T47D (cell line): ENCODE measurements at regions not wholly inside any gene's neighbourhood (a gene's known extent, or its start where the extent isn't known, plus 50 kb on each side); places are given as distances from the start of the nearest gene placed in this dataset.
"Not testable (repeated sequence)": the region's sequence is repeated elsewhere in the genome, so short reads cannot be mapped to it uniquely, and the experiment has no call there.

Experiments
- DNase-seq, 2 experiments: peaks; one replicate each; pipeline versions ENCODE4 v3.0.0 to v3.0.0-alpha.2; 2011 to 2012; ENCODE audit warnings: low read depth in 1 of 2, low spot score in 1 of 2
- JUND ChIP-seq: IDR thresholded peaks from 2 replicates; pipeline ENCODE4 v1.6.1; 2012; ENCODE audit warnings: low read depth
- in situ Hi-C: cut with HindIII; loops from 2 replicates; pipeline ENCODE4 v1.10.0; 2016; ENCODE audit warnings: low sequenced_read_pairs, low pct_unique_long_range_greater_than_20kb

DNA sequence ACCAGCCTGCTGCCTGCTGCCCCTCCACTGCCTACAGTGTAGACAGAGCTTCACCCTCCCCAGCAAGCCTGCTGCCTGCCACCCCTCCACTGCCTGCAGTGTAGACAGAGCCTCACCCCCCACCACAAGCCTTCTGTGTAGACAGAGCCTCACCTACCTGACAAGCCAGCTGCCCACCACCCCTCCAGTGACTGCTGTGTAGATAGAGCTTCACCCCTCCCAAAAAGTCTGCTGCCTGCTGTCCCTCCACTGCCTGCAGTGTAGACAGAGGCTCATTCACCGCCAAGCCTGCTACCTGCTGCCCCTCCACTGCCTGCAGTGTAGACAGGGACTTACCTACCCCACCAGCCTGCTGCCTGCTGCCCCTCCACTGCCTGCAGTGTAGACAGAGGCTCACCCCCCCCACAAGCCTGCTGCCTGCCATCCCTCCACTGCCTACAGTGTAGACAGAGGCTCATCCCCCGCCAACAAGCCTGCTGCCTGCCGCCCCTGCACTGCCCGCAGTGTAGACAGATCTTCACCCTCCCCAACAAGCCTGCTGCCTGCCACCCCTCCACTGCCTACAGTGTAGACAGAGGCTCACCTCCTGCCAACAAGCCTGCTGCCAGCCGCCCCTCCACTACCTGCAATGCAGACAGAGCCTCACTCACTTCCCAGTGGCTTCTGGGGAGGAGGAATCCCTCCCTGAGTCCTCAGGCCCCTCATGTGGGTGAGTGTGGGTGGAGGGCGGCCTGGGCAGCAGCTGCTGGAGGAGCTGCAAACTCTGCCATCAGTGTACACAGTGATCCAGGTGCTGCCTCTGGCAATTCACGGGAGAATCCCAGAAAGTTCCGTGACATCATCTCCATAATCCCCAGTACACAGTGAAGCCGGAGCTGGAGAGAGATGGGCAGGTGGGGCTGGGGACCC is 140.9 kb downstream of the DLL1 start:
- TF ChIP-seq JUND: no peak
- DNase-seq: no peak
- in situ Hi-C loops: no loop called here

DNA sequence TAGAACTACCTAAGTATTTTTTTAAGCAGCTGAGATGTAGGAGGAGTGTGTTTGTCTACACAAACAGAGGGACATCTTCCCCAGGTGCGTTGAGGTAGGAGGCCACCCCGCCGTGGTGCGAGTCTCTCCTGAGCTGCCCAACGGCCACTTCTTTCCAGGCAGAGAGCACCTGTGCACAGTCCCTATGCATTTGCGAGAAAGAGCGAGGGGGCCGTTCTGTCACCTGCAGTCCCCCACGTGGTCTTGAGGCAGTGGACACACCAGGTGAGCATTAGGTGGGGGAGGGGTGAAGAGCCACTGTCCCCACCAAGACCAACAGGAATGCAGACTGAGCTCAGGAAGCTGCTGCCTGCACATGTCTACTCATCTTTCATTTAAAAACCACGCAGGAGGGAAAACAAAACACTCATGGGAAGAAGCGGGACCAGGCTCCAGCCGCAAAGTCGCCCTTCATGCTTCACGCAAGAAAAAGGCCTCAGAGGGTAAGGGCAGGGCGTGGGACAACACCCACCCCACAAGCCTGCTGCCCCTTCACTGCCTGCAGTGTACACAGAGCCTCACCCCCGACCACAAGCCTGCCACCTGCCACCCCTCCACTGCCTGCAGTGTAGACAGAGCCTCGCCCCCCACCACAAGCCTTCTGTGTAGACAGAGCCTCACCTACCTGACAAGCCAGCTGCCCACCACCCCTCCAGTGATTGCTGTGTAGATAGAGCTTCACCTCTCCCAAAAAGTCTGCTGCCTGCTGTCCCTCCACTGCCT is 142.0 kb downstream of the DLL1 start:
- no peak for TF ChIP-seq JUND
- in situ Hi-C loops: no loop called here
- DNase-seq: no peak

DNA sequence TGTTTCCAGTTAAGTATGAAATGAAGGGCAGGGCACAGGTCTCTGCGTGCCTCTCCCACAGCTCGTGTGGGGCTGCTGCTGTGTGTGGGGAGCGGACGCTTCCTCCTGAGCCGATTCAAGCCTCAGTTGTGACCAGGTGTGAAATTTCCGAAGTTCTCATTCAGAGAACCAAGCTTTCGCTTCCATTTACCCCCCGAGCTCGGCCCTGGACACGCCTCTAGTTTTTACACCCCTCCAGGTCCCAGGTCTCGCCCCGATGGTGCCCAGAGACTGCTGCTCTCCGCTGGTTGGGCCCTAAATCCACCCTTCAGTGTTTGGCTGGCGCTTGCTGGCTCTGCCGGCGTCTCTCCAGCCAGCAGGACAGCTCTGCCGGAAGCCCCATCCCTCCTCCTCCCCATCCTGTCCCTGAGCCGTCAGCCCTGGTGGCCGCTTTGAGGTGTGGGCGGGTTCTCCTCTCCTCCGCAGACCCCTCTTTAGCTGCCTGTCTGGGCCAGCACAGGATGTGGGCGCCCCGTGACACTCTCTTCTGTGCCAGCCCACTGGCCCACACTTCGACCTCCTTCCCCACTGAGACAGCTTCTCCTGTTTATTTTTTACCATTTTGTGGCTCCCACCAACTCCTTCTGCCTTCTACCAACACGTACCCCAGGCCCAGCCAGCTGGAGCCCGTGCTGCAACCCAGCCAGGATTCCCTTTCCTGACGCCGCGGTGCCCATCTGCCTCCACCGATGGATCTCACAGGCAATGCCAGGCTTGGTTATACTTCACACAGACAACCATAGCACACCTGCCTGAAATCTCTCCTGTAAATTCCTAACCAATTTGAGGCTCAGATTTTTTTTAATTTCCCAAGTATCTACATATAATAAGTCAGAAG is 142.8 kb downstream of the DLL1 start:
- DNase-seq: no peak
- in situ Hi-C loops: no loop called here
- no peak for TF ChIP-seq JUND

DNA sequence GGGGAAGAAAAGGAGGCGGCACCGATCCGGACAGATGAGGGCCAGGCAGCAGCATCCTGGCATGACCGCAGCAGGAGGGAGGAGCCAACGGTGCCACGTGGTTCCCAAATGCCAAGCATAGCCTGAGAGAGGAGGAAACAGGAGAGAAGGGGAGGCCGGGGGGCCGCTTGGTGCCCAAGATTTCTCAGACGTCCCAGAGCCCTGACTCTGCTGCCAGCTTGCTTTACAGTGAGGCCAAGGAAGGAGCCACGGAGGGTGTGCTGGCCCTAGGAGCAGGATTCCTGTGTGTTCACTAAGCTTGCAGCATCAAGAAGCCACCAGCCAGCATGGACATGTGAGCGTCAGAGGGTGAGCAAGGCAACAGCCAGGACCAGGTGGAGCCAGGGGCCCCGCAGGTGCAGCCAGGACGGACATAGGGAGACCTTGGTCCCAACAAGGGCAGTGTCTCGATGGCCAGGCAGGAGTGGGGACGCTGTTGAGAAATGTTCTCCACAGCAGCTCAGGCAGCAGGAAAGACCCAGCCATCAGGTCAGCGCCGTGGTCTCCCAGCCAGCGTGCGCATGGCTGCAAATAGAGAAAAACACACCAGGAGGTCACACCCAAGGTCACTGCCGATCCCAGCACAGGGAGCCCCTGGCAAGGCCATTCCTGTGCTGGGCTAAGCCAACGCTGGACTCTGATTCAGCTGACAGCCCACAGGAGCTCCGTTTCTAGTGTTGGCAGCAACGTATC is 143.7 kb downstream of the DLL1 start:
- in situ Hi-C loops: no loop called here
- peak; percentile 58 to 84 for DNase-seq
- TF ChIP-seq JUND: no peak

DNA sequence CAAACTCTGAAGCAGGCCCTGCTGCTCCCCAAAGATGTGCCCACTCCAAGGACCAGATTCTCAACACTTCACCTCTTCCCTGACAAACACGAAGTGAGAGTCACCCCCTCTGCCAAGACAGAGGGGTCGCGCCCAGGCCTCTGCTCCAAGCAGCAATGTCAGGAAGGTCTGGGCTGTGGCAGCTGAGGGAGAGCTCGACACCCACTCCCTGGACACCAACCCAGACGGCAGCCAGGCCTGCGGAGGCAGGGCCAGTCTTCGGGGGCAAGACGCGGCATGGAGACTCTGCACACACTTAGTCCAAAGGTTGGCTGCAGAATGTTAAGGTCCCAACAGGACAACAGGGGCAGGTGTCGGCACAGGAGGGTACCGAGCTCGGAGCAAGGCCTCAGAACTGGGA is 144.2 kb downstream of the DLL1 start:
- in situ Hi-C loops: no loop called here
- TF ChIP-seq JUND: no peak
- DNase-seq: no peak

DNA sequence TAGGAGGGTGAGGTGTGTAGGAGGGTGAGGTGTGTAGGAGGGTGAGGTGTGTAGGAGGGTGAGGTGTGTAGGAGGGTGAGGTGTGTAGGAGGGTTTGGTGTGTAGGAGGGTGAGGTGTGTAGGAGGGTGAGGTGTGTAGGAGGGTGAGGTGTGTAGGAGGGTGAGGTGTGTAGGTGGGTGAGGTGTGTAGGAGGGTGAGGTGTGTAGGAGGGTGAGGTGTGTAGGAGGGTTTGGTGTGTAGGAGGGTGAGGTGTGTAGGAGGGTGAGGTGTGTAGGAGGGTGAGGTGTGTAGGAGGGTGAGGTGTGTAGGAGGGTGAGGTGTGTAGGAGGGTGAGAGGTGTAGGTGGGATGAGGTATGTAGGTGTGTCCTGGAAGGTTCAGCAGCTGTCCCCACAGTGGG is 144.7 kb downstream of the DLL1 start:
- in situ Hi-C loops: not testable (repeated sequence)

DNA sequence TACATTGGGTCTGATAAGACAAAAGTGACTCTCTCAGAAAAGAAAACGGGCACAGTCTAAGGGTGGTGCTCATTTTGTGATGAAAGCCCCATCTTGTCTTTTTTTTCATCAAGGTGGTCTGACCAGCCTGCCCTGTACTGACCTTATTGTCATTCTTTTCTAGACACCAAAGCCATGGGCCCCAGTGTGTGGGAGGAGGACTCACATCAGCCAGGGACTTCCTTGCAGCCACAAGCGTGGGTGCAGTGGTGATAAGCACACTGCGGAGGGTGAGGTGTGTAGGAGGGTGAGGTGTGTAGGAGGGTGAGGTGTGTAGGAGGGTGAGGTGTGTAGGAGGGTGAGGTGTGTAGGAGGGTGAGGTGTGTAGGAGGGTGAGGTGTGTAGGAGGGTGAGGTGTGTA is 145.2 kb downstream of the DLL1 start:
- DNase-seq, in situ Hi-C loops: not testable (repeated sequence)

More for the DNA sequence above, 144.7 kb downstream of the DLL1 start:
- DNase-seq: not testable (repeated sequence)

DNA sequence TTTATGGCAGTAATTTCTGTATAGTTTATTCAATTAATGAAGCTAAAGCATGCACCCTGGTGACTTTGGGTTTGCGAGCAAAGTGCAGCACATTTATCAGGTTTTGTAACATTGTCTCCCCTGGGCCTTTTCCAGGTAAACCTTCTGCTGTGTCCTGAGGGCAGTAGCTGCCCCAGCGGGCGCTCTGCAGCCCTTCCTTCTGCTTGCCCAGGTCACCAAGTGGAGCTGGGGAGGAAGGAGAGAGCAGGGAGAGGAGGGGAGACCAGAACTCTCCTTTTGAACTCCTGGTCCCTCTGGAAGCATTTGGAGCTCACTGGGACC is 145.6 kb downstream of the DLL1 start:
- no peak for TF ChIP-seq JUND
- in situ Hi-C loops: no loop called here
- no peak for DNase-seq

DNA sequence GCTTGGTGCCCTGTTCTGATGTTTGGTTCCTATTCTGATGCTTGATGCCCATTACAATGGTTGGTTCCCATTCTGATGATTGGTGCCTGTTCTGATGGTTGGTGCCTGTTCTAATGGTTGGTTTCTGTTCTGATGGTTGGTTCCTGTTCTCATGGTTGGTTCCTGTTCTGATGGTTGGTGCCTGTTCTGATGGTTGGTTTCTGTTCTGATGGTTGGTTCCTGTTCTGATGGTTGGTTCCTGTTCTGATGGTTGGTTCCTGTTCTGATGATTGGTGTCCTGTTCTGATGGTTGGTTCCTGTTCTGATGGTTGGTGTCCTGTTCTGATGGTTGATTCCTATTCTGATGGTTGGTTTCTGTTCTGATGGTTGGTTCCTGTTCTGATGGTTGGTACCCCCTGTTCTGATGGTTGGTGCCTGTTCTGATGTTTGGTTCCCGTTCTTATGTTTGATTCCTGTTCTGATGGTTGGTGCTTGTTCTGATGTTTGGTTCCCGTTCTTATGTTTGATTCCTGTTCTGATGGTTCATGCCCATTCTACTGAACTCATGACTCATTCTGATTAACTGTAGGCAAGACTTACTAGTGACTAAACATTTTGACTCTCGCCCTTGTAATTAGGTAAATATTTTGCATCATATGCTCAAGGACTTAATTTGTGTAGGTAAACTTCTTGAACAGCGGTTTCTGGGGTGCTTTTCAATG is 146.2 kb downstream of the DLL1 start:
- no peak for DNase-seq
- in situ Hi-C loops: no loop called here
- no peak for TF ChIP-seq JUND

DNA sequence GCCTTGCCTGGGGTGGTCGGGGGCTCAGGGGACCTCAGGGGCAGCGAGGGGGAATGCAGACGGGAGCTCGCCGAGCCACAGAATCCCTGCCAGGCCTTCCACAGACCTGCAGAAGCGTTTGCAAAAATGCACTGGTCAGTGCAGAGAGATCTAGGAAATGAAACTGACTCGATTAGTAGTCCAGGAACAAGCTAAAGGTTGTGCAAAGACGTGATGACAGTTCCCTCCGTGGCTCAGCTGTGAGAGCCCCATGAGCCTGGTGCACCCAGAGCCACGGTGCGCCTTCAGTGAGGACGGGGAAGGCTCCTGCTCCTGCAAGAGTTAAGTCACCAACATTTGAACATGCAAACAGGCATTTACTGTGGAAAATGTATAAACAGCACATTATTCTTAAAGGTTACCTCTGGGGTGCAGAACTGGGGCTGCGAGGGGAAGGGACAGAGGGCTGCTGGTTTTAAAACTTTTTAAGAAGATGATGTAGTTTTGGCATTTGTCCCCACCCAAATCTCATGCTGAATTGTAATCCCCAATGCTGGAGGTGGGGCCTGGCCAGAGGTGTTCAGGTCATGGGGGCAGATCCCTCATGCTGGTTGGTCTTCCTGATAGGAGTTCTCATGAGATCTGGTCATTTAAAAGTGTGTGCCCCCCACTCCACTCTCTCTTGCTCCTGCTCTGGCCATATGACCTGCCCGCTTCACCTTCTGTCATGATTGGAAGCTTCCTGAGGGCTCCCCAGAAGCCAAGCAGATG is 147.3 kb downstream of the DLL1 start:
- in situ Hi-C loops: no loop called here
- DNase-seq: no peak
- TF ChIP-seq JUND: no peak

DNA sequence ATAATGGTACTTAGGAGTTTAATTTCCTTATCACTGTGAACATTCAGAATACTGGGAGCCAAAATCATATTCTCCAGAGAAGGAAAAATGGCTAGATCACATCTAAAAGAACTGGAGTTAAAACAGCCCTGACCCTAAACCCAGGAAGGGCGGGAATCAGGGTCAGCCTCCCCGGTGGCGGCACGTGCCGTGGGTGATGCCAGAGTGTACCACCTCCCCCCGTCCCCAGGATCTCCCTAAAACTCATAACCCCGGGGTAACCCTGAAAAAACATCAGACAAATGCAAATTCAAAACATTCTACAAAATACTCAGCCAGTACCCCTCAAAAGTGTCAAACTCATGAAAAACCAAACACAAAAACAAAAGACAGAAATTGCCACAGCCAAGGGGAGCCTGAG is 148.3 kb downstream of the DLL1 start:
- no peak for DNase-seq
- in situ Hi-C loops: no loop called here
- no peak for TF ChIP-seq JUND

DNA sequence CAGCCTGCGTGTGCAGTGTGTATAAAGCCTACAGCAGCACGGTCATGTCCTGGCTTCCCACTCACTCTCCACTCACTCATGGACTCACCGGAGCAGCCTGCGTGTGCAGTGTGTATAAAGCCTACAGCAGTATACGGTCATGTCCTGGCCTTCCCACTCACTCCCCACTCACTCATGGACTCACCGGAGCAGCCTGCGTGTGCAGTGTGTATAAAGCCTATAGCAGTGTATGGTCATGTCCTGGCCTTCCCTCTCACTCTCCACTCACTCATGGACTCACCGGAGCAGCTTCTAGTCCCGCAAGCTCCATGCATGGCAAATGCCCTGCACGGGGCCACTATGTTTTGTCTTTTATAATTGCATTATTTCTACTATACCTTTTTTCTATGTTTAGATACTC is 149.8 kb downstream of the DLL1 start:
- in situ Hi-C loops, DNase-seq: not testable (repeated sequence)
